PC-9 (cell line): ENCODE measurements at regions not wholly inside any gene's neighbourhood (a gene's known extent, or its start where the extent isn't known, plus 50 kb on each side); places are given as distances from the start of the nearest gene placed in this dataset.

Experiments
- BruUV-seq: library from RNA; stranded (reverse); fragments of 400-500 nt; replicated peaks from 2 replicates; lab custom pipeline; 2021; lab: Mats Ljungman, UMichigan
- CTCF ChIA-PET: fragments of 300-600 bp; sonication (Branson Sonifier 250); formaldehyde crosslinking; loops from one replicate; lab custom pipeline; 2022; ENCODE audit warnings: antibody characterized with exemption; lab: Charles Lee
- POLR2A ChIA-PET: fragments of 300-600 bp; sonication (Branson Sonifier 250); formaldehyde crosslinking; loops from one replicate; lab custom pipeline; 2022; ENCODE audit warnings: antibody characterized with exemption; ENCODE audit not compliant: unreplicated experiment; lab: Charles Lee
- DNase-seq, 2 experiments: peaks; one replicate each; pipeline versions ENCODE4 v3.0.0 to v3.0.0-alpha.2; 2015 to 2022; ENCODE audit warnings: mixed read lengths in 1 of 2
- H2AFZ ChIP-seq: fragments of 200-600 bp; sonication (generic); 2 replicates; pipeline ENCODE4 v1.8.1; 2017; ENCODE audit warnings: antibody characterized with exemption
- H3F3A ChIP-seq: fragments of 200-600 bp; sonication (generic); 2 replicates; pipeline ENCODE4 v1.8.1; 2017; ENCODE audit warnings: antibody characterized with exemption, mild to moderate bottlenecking, low read depth; ENCODE audit not compliant: insufficient read depth
- H3K27ac ChIP-seq: fragments of 200-600 bp; sonication (generic); 2 replicates; pipeline ENCODE4 v1.6.1; 2016; ENCODE audit warnings: mixed run types
- H3K27me3 ChIP-seq: fragments of 200-600 bp; sonication (generic); 2 replicates; pipeline ENCODE4 v1.6.1; 2016; ENCODE audit warnings: low read depth, mixed run types; ENCODE audit not compliant: insufficient read depth
- H3K36me3 ChIP-seq: fragments of 200-600 bp; sonication (generic); 2 replicates; pipeline ENCODE4 v1.6.1; 2016; ENCODE audit warnings: low read depth, mixed run types
- H3K4me1 ChIP-seq: fragments of 200-600 bp; sonication (generic); replicated peaks from 2 replicates; pipeline ENCODE4 v1.6.1; 2016; ENCODE audit warnings: mixed run types; ENCODE audit not compliant: insufficient read depth
- H3K4me2 ChIP-seq: fragments of 200-600 bp; sonication (generic); 2 replicates; pipeline ENCODE4 v1.6.1; 2017; ENCODE audit warnings: mixed run types
- H3K4me3 ChIP-seq: fragments of 200-600 bp; sonication (generic); 2 replicates; pipeline ENCODE4 v1.6.1; 2016; ENCODE audit warnings: mixed run types
- H3K79me2 ChIP-seq: fragments of 200-600 bp; sonication (generic); 2 replicates; pipeline ENCODE4 v1.6.1; 2017; ENCODE audit warnings: low read depth, mixed run types
- H3K9me2 ChIP-seq: fragments of 200-600 bp; sonication (generic); 2 replicates; pipeline ENCODE4 v1.8.1; 2017; ENCODE audit warnings: mild to moderate bottlenecking; ENCODE audit not compliant: insufficient read depth
- H3K9me3 ChIP-seq: fragments of 200-600 bp; sonication (generic); 2 replicates; pipeline ENCODE4 v1.8.1; 2016; ENCODE audit warnings: low read depth; ENCODE audit not compliant: insufficient read depth
- H4K20me1 ChIP-seq: fragments of 200-600 bp; sonication (generic); 2 replicates; pipeline ENCODE4 v1.8.1; 2017; ENCODE audit not compliant: insufficient read depth
- CTCF ChIP-seq: fragments of 200-600 bp; sonication (generic); conservative IDR thresholded peaks from 2 replicates; pipeline ENCODE4 v1.6.1; 2017; ENCODE audit warnings: mixed run types, antibody characterized with exemption, mild to moderate bottlenecking, moderate library complexity
- EZH2 ChIP-seq: fragments of 200-600 bp; sonication (generic); IDR thresholded peaks from 2 replicates; pipeline ENCODE4 v1.8.0; 2017; ENCODE audit warnings: antibody characterized with exemption, low read depth
- intact Hi-C: fragments of 100-400 bp; cut with micrococcal nuclease; formaldehyde crosslinking; loops from one replicate; pipeline ENCODE4 v1.10.0; 2022; ENCODE audit not compliant: unreplicated experiment

GRCh38 chr9:108617676-108618075, 238.1 kb downstream of the ACTL7B start:
- no peaks in the 10 kb centered on the region for H3K79me2 ChIP-seq
- no peak overlapping the region for H3K4me3 ChIP-seq
- no peak overlapping the region for H2AFZ ChIP-seq
- H4K20me1 ChIP-seq = no peaks in the 10 kb centered on the region
- no TSS peak for BruUV-seq
- no peak overlapping the region for H3K27ac ChIP-seq
- intact Hi-C loops = no loop called here
- ChIA-PET POLR2A (no interaction called here), CTCF (no interaction called here)
- no peak overlapping the region for H3K4me2 ChIP-seq
- no peaks in the 10 kb centered on the region for H3K36me3 ChIP-seq
- DNase-seq = peak in 1 of 2 experiments; percentile 38
- H3K27me3 ChIP-seq = no peaks in the 10 kb centered on the region
- no peaks in the 10 kb centered on the region for H3F3A ChIP-seq
- no peak for TF ChIP-seq CTCF
- no peak for TF ChIP-seq EZH2
- H3K9me3 ChIP-seq = no peaks in the 10 kb centered on the region
- no peaks in the 10 kb centered on the region for H3K4me1 ChIP-seq
- H3K9me2 ChIP-seq = no peaks in the 10 kb centered on the region

DNA sequence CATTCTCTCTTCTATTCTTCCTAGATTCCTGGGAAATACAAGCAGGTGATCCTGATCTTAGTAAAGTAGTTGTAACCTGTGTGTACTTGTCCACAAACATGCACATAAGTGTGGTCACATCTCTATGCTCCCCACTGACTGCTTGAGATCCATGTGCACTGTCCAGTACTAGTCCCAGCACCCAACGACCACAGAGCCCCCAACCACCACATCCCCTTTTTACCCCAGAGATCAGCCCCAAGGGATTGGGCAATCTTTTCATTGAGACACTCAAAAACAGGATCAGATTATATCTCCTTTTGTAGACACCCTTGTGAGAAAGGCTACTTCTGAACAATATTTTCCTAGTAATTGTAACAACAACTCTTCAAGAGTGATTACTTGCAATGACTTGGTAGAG, 240.6 kb downstream of the ACTL7B start:
- DNase-seq = no peak
- intact Hi-C loops = no loop called here
- no peak for TF ChIP-seq CTCF
- no peak for TF ChIP-seq EZH2
- no peak overlapping the region for H2AFZ ChIP-seq
- ChIA-PET POLR2A (no interaction called here), CTCF (no interaction called here)
- no peak overlapping the region for H3K27ac ChIP-seq
- H3K4me3 ChIP-seq = no peak overlapping the region
- no TSS peak for BruUV-seq
- H3K4me2 ChIP-seq = no peak overlapping the region
- H3K9me2 ChIP-seq = no peaks in the 10 kb centered on the region
- no peaks in the 10 kb centered on the region for H4K20me1 ChIP-seq
- no peaks in the 10 kb centered on the region for H3K27me3 ChIP-seq
- H3K4me1 ChIP-seq = no peaks in the 10 kb centered on the region
- H3K79me2 ChIP-seq = no peaks in the 10 kb centered on the region
- H3K36me3 ChIP-seq = no peaks in the 10 kb centered on the region
- H3K9me3 ChIP-seq = no peaks in the 10 kb centered on the region
- H3F3A ChIP-seq = no peaks in the 10 kb centered on the region

DNA sequence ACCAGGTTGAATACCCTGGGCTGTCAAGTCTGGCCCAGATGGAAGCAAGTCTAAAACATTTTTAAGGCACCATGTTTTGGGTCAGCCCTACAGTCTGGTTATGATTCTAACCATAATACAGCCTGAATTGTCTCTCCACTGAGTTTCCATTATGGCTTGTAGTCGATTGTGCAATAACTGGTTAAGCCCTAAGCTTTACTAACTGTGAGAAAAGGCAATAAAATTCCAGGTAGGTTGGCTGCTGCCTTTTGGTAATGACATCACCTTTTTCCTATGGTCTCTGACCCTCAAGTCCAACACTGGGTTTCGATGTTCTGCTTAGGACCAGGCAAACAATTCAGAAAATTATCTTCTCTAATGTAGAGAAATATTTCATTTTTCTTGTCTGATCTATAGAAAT, 243.3 kb downstream of the ACTL7B start:
- intact Hi-C loops = no loop called here
- H3K27me3 ChIP-seq = no peaks in the 10 kb centered on the region
- H3K9me3 ChIP-seq = no peaks in the 10 kb centered on the region
- no peaks in the 10 kb centered on the region for H3F3A ChIP-seq
- H4K20me1 ChIP-seq = no peaks in the 10 kb centered on the region
- no peaks in the 10 kb centered on the region for H3K4me1 ChIP-seq
- no peak for DNase-seq
- ChIA-PET CTCF (no interaction called here), POLR2A (no interaction called here)
- TF ChIP-seq CTCF (no peak), EZH2 (no peak)
- no peaks in the 10 kb centered on the region for H3K9me2 ChIP-seq
- H3K4me3 ChIP-seq = no peak overlapping the region
- no peaks in the 10 kb centered on the region for H3K79me2 ChIP-seq
- no peaks in the 10 kb centered on the region for H3K36me3 ChIP-seq
- H3K4me2 ChIP-seq = no peak overlapping the region
- no peak overlapping the region for H3K27ac ChIP-seq
- H2AFZ ChIP-seq = no peak overlapping the region
- BruUV-seq = no TSS peak
